H9 (cell line): ENCODE measurements at regions not wholly inside any gene's neighbourhood (a gene's known extent, or its start where the extent isn't known, plus 50 kb on each side); places are given as distances from the start of the nearest gene placed in this dataset.

Experiments
- DNase-seq: peaks from one replicate; pipeline ENCODE4 v3.0.0-alpha.2; 2017
- H2AFZ ChIP-seq: one replicate; pipeline ENCODE4 v1.6.1; 2013; ENCODE audit warnings: mild to moderate bottlenecking, low read length, control low read depth, moderate library complexity
- H2AK5ac ChIP-seq: 2 replicates; pipeline ENCODE4 v1.6.1; 2013; ENCODE audit warnings: low read length, control low read depth, mixed read lengths; ENCODE audit not compliant: insufficient read length
- H2BK120ac ChIP-seq: one replicate; pipeline ENCODE4 v1.6.1; 2013; ENCODE audit warnings: low read depth, mild to moderate bottlenecking, low read length, control low read depth, inconsistent platforms; ENCODE audit not compliant: poor library complexity, severe bottlenecking
- H2BK12ac ChIP-seq: 2 replicates; pipeline ENCODE4 v1.6.1; 2013; ENCODE audit warnings: low read length, control low read depth, mixed read lengths, low read depth; ENCODE audit not compliant: insufficient read length
- H2BK15ac ChIP-seq: 2 replicates; pipeline ENCODE4 v1.6.1; 2013; ENCODE audit warnings: low read depth, low read length, control low read depth
- H2BK20ac ChIP-seq: one replicate; pipeline ENCODE4 v1.6.1; 2013; ENCODE audit warnings: low read depth, mild to moderate bottlenecking, low read length, control low read depth, inconsistent platforms; ENCODE audit not compliant: poor library complexity, severe bottlenecking
- H2BK5ac ChIP-seq: 2 replicates; pipeline ENCODE4 v1.6.1; 2013; ENCODE audit warnings: low read length, control low read depth, mixed read lengths; ENCODE audit not compliant: insufficient read length
- H3K14ac ChIP-seq: 2 replicates; pipeline ENCODE4 v1.6.1; 2013; ENCODE audit warnings: low read length, control low read depth; ENCODE audit not compliant: insufficient read depth
- H3K18ac ChIP-seq: 2 replicates; pipeline ENCODE4 v1.6.1; 2013; ENCODE audit warnings: low read depth, mild to moderate bottlenecking, mixed read lengths, low read length, control low read depth; ENCODE audit not compliant: insufficient read length
- H3K23ac ChIP-seq: 2 replicates; pipeline ENCODE4 v1.6.1; 2013; ENCODE audit warnings: low read length, control low read depth, mixed read lengths, low read depth; ENCODE audit not compliant: insufficient read length
- H3K23me2 ChIP-seq: 2 replicates; pipeline ENCODE4 v1.6.1; 2013; ENCODE audit warnings: low read depth, mild to moderate bottlenecking, mixed read lengths, low read length, control low read depth; ENCODE audit not compliant: insufficient read length, poor library complexity, severe bottlenecking
- H3K27ac ChIP-seq: 2 replicates; pipeline ENCODE4 v1.5.1; 2013; ENCODE audit warnings: low read length, control low read depth, mixed read lengths, low read depth; ENCODE audit not compliant: insufficient read length
- H3K27me3 ChIP-seq: 2 replicates; pipeline ENCODE4 v1.6.1; 2013; ENCODE audit warnings: low read length, control low read depth, inconsistent platforms; ENCODE audit not compliant: insufficient read depth
- H3K4ac ChIP-seq: 2 replicates; pipeline ENCODE4 v1.6.1; 2013; ENCODE audit warnings: low read depth, mild to moderate bottlenecking, control low read depth, inconsistent platforms, low read length, moderate library complexity
- H3K4me1 ChIP-seq: 2 replicates; pipeline ENCODE4 v1.6.1; 2013; ENCODE audit warnings: low read length, control low read depth, inconsistent platforms; ENCODE audit not compliant: insufficient read depth
- H3K4me2 ChIP-seq: 2 replicates; pipeline ENCODE4 v1.6.1; 2013; ENCODE audit warnings: low read length, control low read depth, mixed read lengths; ENCODE audit not compliant: insufficient read length, insufficient read depth
- H3K56ac ChIP-seq: 2 replicates; pipeline ENCODE4 v1.6.1; 2013; ENCODE audit warnings: low read depth, mild to moderate bottlenecking, mixed read lengths, low read length, control low read depth; ENCODE audit not compliant: insufficient read length
- H3K79me1 ChIP-seq: 2 replicates; pipeline ENCODE4 v1.6.1; 2013; ENCODE audit warnings: low read depth, mild to moderate bottlenecking, moderate library complexity, low read length, control low read depth, inconsistent platforms; ENCODE audit not compliant: insufficient read depth, poor library complexity, severe bottlenecking
- H3K79me2 ChIP-seq: 2 replicates; pipeline ENCODE4 v1.6.1; 2013; ENCODE audit warnings: low read length, control low read depth, inconsistent platforms; ENCODE audit not compliant: insufficient read depth
- H3K9ac ChIP-seq: 2 replicates; pipeline ENCODE4 v1.6.1; 2013; ENCODE audit warnings: low read length, control low read depth, mixed read lengths; ENCODE audit not compliant: insufficient read length; ENCODE audit errors: extremely low read depth
- H3K9me3 ChIP-seq: one replicate; pipeline ENCODE4 v1.6.1; 2013; ENCODE audit warnings: low read depth, low read length, inconsistent platforms; ENCODE audit not compliant: control insufficient read depth
- H3T11ph ChIP-seq: one replicate; pipeline ENCODE4 v1.6.1; 2013; ENCODE audit warnings: mild to moderate bottlenecking, low read length, control low read depth, inconsistent platforms
- H4K20me1 ChIP-seq: one replicate; pipeline ENCODE4 v1.6.1; 2013; ENCODE audit not compliant: control insufficient read depth, insufficient read length, insufficient read depth
- H4K5ac ChIP-seq: 2 replicates; pipeline ENCODE4 v1.6.1; 2013; ENCODE audit warnings: low read depth, mild to moderate bottlenecking, mixed read lengths, low read length, control low read depth; ENCODE audit not compliant: insufficient read length
- H4K8ac ChIP-seq: replicated peaks from 2 replicates; pipeline ENCODE4 v1.6.1; 2013; ENCODE audit warnings: low read length, control low read depth, mixed read lengths, low read depth; ENCODE audit not compliant: insufficient read length
- H4K91ac ChIP-seq: 2 replicates; pipeline ENCODE4 v1.6.1; 2013; ENCODE audit warnings: low read depth, mild to moderate bottlenecking, moderate library complexity, mixed read lengths, low read length, control low read depth; ENCODE audit not compliant: insufficient read length
- H3K27ac Mint-ChIP-seq, 3 experiments: 2 replicates in 2 of 3; 3 replicates in 1 of 3; pipeline ENCODE4 v1.8.0; 2020 to 2021; ENCODE audit warnings: mixed read lengths in 3 of 3, mild to moderate bottlenecking in 1 of 3, moderate library complexity in 1 of 3
- H3K27me3 Mint-ChIP-seq: 2 replicates; pipeline ENCODE4 v1.8.0; 2021; ENCODE audit warnings: low read depth, mild to moderate bottlenecking, moderate library complexity, mixed read lengths
- H3K36me3 Mint-ChIP-seq, 3 experiments: 2 replicates in 2 of 3; 3 replicates in 1 of 3; pipeline ENCODE4 v1.8.0; 2020 to 2021; ENCODE audit warnings: low read depth in 3 of 3, mixed read lengths in 3 of 3; ENCODE audit not compliant: insufficient read depth in 1 of 3
- H3K4me1 Mint-ChIP-seq, 2 experiments: 2 replicates each; pipeline ENCODE4 v1.8.0; 2020; ENCODE audit warnings: mixed read lengths in 2 of 2
- H3K4me3 Mint-ChIP-seq, 2 experiments: 2 replicates in 1 of 2; 3 replicates in 1 of 2; pipeline ENCODE4 v1.8.0; 2020 to 2021; ENCODE audit warnings: mild to moderate bottlenecking in 2 of 2, mixed read lengths in 2 of 2, moderate library complexity in 1 of 2
- H3K9me3 Mint-ChIP-seq, 2 experiments: 2 replicates in 1 of 2; 3 replicates in 1 of 2; pipeline ENCODE4 v1.8.0; 2020; ENCODE audit warnings: mild to moderate bottlenecking in 2 of 2, mixed read lengths in 2 of 2, moderate library complexity in 1 of 2
- CTCF ChIP-seq: fragments of 200-600 bp; sonication (generic); conservative IDR thresholded peaks from 3 replicates; pipeline ENCODE4 v1.8.0; 2021; ENCODE audit warnings: antibody characterized with exemption, mild to moderate bottlenecking
- WGBS: extraction: QIAGEN DNeasy Blood & Tissue Kit; methylation state at CpG from one replicate; pipeline ENCODE4 v1.1.7; 2013; ENCODE audit warnings: missing lambda C conversion rate, low lambda C conversion rate, mixed read lengths; ENCODE audit not compliant: insufficient read length; ENCODE audit errors: extremely low coverage; 5-methylcytosine and 5-hydroxymethylcytosine counted together

DNA sequence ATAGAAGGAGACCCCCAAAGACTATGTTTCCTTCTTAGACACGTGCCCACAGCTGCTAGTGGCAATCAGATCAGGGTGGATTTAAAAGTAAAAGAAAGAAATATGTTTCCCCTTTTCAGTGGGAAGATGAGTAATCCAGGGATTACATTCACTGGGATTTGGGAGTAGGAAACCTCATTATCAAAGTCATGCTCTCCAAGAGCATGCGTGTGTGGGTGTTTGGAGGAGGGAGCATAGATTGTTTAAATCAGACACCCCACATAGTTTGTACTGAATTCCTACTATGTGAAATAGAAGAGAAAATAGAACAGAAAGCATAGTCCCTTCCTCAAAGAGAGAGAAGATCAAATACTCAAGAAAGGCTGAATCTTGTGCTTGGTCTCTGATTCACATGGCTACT lies 65.5 kb upstream of the TBCA start:
- no peak overlapping the region for H3K56ac ChIP-seq
- no peak overlapping the region for H2AK5ac ChIP-seq
- no peak overlapping the region for H3K27ac ChIP-seq
- no peak overlapping the region for H2BK120ac ChIP-seq
- H4K20me1 ChIP-seq: no peaks in the 10 kb centered on the region
- H3K23ac ChIP-seq: no peak overlapping the region
- H4K5ac ChIP-seq: no peak overlapping the region
- peaks cover 10 to 19% of the 10 kb centered on the region in 2 experiments for H3K4me1 Mint-ChIP-seq
- no peak overlapping the region for H3K9ac ChIP-seq
- no peak overlapping the region for H3K18ac ChIP-seq
- H4K8ac ChIP-seq: no peak overlapping the region
- no peak overlapping the region for H3K14ac ChIP-seq
- peaks cover 63% of the 10 kb centered on the region for H3K27me3 ChIP-seq
- peaks cover 6% of the 10 kb centered on the region for H3K23me2 ChIP-seq
- H2BK20ac ChIP-seq: no peak overlapping the region
- no peak for DNase-seq
- no peaks in the 10 kb centered on the region for H3K9me3 ChIP-seq
- H3K79me1 ChIP-seq: no peaks in the 10 kb centered on the region
- no CpG with 5 or more reads among the region's 2 CpGs for WGBS
- H2AFZ ChIP-seq: no peak overlapping the region
- no peaks in the 10 kb centered on the region; a peak in 1 of 7 replicates for H3K36me3 Mint-ChIP-seq
- peaks cover 2% of the 10 kb centered on the region; the same call in 1 of the 2 replicates for H3K4me1 ChIP-seq
- no peak overlapping the region for H3K4me3 Mint-ChIP-seq
- peaks cover 98% of the 10 kb centered on the region for H3K27me3 Mint-ChIP-seq
- no peaks in the 10 kb centered on the region for H3K79me2 ChIP-seq
- H4K91ac ChIP-seq: no peak overlapping the region
- no peak overlapping the region for H3K4ac ChIP-seq
- no peak overlapping the region for H3T11ph ChIP-seq
- no peak overlapping the region for H2BK15ac ChIP-seq
- H2BK12ac ChIP-seq: no peak overlapping the region
- H3K4me2 ChIP-seq: no peak overlapping the region
- TF ChIP-seq CTCF: no peak
- H3K27ac Mint-ChIP-seq: no peak overlapping the region
- H3K9me3 Mint-ChIP-seq: no peaks in the 10 kb centered on the region; a peak in 1 of 5 replicates
- H2BK5ac ChIP-seq: no peak overlapping the region
